ENCODE measurements at regions not wholly inside any gene's neighbourhood (a gene's known extent, or its start where the extent isn't known, plus 50 kb on each side); places are given as distances from the start of the nearest gene placed in this dataset.

DNA sequence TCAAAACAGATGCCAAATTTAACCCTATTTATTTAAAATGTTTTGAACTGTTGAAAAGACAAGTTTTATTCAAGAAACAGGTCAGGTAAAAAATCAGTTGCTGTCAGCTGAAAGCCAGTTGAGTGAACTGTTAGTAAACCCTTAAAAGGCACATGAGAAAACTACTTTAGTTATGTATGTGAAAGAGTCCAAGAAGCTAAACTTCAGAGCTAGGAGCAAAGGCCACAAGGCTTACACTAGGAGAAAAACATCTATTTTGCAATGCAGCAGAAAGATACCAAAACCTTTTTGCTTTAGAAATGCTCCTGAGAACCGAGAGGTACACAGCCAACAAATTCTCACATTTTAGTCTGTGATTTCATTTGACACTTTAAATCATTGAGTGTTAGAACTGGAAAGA lies 375.2 kb downstream of the FSCB start:
- no peak for DNase-seq

DNA sequence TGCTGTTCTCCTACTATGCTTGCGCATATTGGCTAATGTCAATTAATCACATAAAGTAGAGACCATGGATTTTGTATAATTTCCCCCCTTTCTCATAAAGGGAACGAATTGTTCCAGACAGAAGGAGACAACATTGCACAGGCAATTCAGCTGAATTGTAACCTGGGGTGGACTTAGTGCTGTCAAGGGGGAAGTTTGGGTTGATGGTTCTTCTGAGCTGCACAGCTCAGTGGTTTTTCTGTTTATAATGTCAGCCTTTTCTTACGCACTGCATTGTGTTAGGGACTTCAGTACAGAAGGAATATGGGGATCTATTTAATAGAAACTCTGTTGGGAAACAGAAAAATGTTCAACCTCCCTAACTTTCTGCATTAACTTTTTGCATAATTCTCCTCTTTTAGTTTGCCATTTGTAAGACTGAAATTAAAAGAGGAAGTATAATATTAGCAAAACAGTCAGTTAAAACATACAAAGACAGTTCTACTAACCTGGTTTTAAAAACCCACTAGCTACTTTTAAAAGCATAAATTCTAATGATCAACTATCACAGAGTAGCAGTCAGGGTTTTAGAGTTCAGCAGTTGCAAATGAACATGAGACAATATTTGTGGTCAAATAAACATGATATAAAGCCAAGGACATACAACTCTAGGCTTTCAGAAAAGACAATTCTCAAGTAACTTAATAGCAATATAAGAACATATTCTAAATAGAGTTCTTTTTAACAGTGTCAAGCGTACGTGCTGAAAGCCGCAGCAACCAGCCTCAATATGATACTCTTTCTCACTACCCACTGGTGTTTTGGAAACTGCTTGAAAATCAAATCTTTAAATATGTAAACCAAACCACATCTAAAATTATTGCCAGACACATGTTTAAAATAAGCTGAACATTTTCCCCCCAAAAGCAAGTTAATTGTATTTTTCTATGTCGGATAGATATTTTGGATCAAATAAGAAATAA lies 393.0 kb downstream of the FSCB start:
- DNase-seq, result no peak

DNA sequence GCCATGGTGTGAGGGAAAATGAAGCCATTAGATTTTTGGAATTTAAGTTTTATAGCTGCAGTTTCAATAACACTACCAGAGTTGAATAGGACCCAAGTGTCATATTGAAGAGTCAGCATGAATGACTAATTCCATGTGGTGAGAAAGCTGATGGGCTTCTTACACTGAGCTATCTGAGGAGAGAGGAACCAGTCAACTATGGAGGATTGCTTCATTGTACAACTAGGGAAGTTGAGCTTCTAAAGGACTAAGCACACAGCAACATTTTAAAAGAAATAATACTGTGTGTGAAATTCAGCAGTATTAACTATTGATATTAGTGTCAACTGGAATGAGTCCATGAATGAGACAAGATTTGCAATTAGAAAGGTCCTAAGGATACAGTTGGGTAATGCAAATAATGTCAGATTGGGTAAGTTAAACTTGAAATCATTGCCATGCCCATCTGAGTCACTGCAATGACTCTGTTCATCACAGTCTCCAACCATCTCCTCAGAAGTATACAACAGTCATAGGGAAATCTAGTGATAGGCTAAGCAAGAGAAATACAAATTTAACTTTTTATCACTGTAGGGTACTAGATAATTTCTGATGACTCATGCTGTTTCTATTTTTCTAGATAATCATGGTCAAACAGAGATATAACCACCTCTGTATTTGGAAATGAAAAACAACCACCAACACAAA lies 394.2 kb downstream of the FSCB start:
- DNase-seq, result no peak

DNA sequence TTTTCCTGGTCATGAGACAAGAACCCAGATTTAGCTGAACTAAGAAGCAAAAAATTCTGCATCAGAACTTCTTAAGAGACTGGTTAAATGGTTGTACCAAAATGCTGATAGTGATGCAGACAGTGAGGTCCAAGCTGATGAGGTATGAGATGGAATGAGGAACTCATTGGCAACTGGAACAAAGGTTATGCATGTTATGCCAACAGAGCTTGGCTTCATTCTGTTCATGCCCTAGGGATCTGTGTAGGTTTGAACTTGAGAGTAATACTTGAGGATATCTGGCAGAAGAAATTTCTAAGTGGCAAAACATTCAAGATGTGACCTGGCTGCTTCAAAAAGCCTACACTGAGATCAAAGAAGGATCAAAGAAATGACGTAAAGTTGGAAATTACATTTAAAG lies 398.0 kb downstream of the FSCB start:
- no peak for DNase-seq

DNA sequence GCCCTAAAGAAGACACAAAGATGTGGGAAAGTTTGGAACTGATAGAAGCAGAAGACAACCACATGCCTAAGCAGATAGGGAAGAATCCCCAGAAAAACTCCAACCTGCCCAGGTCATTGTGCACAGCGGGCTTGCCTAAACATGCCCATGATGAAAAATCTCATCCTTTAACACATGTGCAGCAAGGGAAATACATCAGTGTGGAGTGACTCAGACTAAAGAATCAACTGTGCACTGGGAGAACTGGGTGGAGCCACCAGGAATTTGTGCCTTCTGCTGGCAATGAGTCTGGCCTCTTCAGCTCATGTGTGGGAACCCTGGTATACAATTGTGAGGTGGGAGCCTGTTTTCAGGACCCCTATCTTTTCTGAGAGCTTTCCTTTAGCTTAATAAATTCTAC lies 398.5 kb downstream of the FSCB start:
- no peak for DNase-seq

DNA sequence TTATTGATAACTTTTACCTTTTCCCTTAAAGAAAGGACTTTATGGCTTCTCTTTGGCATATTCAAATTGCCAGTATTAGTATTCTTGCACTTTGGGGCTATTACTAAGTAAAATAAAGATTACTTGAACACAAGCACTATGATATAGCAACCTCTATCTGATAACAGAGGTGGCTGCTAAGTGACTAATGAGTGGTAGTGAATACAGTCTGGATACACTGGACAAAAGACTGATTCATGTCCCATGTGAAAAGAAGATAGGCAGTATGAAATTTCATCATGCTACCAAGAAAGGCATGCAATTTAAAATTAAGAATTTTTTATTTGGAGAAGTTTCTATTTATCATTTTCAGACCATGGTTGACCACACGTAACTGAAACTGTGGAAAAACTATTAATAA lies 399.9 kb downstream of the FSCB start:
- no peak for DNase-seq

DNA sequence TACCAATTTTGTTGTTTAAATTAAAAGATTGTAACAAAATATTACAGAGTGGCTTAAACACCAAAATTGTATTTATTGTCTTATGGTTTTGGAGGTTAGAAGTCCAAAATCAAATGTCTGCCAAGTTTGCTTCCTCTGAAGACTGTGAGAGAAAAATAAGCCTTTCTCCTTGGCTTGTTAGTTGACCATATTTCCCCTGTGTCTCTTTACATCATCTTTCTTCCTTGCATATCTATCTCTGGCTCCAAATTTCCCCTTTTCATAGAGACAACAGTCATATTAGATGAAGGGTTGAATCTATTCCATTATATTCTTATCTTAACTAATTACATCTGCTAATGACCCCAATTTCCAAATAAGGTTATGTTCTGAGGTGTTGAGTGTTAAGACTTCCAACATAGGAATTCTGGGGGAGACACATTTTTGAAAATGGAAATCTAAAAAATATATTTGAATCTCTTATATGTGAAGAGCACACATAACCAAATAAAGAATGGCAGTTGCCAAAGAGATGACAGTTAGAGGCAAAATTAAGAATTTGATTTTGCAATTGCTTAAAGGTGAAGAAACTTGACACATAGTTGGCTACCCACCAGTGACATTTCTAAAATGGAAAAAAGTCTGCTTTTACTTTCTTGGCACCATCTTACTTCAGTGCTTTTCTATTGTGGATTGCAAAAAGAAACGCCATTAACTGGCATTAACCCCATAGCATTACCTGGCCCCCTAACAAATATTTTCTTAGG lies 407.2 kb downstream of the FSCB start:
- no peak for DNase-seq

DNA sequence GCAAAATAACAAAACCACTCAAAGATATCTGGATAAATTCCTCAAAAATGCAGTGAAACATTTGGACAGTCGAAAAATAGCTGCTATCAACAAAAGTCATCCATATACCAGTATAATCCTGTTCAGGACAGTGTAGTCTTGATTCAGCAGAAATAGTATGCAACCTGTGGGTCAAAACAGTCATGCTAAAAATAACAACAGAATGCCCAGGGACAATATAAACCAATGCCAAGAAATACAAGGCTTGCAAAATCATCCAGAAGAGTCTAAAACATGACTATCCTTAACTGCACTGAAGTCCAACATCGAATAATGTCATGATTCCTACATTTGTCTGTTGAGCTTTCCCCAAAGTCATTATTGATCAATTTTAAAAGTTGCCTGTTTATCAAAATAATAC lies 425.9 kb downstream of the FSCB start:
- DNase-seq, result no peak

DNA sequence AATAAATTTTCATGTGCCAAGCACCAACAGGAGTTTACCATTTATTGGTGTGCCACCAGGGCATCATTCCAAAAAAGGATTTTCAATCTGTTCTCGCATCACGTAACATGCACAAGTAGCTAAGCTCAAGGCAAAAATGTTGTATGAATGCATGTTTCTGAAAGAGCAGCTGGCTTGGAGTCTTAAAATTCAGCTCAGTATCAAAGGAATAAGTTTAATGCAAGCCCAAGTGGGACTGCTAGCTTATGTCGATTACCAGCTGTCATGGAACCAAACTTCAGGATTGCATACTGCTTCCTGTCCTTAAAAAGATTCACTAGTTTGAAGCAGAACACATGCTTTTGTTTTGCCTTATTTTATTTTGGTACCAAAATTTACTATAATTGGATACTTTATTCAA lies 437.0 kb downstream of the FSCB start:
- DNase-seq, result peak; percentile 76 to 98

DNA sequence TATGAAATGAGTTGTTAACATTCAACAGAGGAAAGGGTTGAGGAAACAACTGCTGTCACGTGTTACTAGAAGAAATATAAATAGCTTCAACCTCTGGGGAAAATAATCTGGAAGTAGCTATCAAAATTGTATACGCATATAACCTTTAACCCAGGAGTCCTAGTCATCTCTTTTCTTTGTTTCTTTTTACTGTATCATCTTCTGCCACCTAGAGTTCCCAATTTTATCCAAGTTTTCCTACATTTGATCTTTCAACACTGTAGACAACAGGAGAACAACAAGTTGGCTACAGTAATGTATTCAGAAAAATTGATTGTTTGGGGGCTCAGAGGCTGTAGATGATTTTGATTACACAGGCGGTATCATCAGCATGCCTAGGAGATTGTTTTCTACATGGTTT lies 453.7 kb downstream of the FSCB start:
- DNase-seq, result no peak

DNA sequence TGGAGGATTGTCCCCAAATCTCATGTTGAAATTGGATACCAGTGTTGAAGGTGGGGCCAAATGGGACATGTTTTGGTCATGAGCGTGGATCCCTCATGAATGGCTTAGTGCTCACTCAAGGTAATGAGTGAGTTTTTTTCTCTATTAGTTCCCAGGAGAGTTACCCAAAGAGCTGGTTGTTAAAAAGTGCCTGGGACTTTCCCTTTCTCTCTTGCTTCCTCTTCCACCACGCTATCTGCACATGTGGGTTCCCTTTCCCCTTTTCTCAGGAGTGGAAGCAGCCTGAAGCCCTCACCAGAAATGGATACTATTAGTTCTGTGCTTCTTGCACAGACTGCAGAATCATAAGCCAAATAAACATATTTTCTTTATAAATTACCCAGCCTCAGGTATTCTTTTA lies 465.4 kb downstream of the FSCB start:
- DNase-seq, result no peak

DNA sequence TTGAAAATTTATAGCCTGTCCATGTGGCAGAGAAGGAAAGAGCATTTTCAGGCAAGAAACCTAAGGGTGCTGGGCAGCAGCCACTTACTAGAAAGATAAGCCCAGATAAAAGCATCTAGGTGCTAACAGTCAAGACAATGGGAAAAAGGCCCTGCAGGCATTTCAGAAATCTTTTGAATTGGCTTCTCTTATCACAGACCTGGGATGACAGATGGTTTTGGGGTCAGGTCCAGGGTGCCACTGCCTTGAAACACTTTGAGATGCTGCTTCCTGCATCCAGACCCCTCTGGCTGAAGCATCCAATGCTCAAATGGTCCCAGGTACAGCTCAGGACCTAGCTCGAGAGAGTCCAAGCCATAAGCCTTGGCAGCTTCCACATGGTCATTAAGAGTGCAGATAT lies 466.5 kb downstream of the FSCB start:
- DNase-seq, result no peak

DNA sequence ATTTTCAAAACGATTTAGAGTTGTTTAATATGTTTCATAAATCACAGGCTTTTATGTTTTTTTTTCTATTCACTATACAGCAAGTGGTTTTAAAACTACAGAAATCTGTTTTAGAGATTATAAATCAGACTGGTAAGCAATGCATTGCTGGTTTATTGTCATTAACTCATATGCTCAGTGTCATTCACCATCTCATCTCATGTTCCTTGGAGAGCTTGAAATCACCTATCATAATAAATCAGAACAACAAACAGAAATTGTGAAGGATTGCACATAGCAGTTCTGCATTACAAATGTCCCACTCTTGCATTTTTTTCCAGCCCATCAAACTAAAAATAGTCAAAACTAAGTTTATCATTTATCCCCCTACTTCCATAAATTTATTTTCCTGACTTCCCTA lies 470.8 kb downstream of the FSCB start:
- no peak for DNase-seq

DNA sequence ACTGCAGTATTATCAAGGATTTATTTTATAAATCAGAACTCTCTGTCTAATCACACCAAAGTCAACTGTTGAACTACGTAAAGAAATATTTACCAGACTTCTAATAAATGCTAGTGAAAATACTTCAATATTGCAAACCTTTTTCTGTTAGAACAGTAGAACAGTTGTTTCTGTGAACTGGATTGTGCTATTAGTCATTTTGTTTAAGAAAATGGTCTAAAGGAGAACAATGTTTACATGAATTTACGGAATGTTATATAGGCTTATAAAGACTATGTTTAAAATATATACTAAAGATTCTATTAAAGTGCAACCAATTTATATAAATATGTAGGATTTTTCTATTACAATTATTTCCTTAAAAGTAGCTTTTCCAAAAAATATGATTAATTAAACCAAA lies 471.4 kb downstream of the FSCB start:
- no peak for DNase-seq

DNA sequence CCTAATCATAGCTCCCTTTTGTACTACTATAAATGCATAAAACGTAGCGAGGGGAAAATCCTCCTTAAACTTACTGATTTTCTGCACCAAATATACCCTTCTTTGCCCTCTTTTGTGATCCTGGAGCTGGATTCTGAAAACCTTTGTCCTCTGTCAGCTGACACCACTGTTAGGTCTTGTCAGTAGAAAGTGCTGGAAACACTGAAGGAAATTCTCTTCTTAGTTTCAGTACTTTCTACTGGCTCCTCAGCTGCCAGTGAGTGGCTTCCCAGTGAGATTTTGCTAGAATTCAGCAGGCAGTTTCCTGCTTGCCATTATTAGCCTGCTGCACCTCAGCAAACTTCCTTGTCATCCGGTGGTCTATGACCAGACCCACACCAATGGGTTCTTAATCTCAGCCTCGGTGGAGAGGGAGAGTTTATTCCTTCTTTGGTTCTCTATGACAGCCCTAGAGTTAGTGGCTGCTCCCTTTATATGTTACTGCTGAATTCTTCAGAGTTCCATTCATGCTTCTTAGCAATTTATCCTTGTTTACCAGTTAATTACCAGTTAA lies 476.2 kb downstream of the FSCB start:
- no peak for DNase-seq

DNA sequence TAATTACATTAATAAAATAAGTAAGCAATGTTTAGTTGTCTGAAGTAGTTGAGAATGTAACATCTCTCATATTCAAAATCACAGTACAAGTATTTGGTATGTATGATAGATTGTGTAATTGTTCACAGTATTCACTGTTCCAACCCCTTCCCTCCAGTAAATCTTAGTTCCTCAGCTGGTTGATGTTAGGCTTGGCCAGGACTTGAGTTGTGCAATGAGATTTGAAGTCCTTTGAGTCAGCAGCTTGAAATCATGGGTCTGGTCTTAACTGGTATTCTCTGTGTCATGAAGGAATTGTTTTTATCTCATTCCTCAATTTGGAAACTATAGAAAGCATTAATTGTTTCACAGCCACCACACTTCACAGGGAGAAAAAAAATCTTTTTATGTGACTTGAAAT lies 477.1 kb downstream of the FSCB start:
- DNase-seq, result no peak

DNA sequence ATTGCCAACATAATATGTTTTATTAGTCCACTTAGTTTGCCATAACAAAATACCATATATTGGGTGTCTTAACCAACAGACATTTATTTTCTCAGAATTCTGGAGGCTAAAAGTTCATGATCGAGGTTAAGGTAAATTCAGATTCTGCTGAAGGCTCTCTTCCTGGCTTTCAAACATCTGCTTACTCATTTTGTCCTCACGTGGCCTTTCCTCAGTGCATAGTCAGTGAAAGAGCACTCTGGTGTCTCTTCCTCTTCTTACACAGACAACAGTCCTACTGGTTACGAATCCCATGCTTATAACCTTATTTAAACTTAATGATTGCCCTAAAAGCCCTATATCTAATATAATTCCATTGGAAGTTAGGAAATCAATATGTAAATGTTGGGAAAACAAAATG lies 479.7 kb downstream of the FSCB start:
- no peak for DNase-seq

DNA sequence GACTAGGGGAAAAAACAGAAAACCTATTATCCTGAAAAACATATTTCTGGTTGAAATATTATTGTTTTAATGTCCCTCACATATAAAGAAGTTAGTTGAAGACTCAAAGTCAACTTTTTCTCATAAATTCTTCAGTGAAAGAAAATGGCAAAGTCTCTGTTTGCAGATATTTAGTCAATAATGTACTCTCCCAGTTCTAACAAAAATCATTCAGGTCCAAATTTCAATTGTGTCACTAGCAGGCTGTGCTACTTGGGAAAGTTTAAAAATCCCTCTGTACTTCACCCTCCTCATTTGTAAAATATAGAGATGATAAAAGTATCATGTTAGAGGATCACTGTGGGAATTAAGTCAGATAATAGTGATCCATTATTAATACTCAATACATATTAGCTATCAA lies 496.5 kb downstream of the FSCB start:
- DNase-seq, result no peak

DNA sequence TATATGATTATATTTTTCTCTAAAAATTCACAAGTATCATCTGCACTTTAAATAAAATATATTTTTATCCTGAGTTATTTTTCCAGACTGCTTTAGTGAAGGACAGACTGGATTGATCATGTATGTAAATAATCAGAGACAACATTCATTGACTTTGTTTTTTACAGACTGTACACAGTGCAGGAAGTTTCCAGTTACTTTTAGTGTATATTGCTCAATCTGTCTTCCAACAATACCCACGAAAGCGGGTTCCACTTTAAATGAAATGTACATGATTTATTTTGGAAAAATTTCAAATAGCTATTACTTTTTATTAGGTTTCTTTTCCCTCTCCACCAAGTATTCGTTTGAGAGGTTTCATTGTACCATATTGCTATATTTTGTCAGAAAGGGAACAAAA lies 497.0 kb downstream of the FSCB start:
- no peak for DNase-seq

DNA sequence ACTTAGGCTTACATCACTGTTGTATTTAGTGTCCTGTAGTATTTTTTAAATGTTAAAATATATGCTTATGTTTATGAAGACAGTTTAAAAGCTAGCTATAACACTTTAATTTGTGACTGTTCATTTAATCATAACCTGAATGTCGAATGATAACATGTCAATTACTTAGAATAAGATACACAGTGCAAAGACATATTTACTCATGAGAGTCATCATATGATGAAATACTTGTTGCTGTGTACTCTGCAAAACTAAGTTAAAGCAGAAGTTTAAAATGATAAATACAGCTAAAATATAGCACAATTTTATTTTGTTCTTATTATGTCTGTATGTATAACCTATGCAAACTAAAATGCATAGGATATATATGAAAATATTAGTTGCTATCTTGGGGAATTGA lies 497.4 kb downstream of the FSCB start:
- DNase-seq, result no peak

DNA sequence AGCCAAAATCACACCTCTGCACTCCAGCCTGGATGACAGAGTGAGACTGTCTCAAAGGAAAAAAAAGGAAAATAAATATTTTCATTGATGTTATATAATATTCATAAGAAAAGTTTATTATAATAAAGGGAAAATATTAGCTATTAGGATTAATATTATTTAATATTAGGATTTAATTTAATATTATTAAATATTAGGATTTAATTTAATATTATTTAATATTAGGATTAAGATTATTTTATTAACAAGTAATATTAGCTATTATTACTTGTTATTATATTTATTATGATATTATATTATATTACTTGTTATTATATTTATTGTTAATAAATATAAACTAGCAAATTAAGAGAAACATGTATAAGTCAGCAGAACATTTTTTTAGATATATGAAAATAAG lies 518.1 kb downstream of the FSCB start:
- DNase-seq, result no peak

DNA sequence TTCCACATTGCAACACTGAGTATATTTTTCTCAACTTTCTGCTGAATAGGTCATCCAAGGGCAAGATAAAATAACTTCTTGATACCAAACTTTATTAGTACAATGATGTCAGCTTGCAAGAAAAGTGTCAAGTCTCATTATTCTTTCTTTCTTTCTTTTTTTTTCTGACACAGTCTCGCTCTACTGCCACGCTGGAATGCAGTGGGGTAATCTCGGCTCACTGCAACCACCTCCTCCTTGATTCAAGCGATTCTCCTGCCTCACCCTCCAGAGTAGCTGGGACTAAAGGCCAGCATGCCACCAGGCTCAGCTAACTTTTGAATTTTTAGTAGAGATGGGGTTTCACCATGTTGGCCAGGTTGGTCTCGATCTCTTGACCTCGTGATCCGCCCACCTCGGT lies 523.4 kb downstream of the FSCB start:
- no peak for DNase-seq

DNA sequence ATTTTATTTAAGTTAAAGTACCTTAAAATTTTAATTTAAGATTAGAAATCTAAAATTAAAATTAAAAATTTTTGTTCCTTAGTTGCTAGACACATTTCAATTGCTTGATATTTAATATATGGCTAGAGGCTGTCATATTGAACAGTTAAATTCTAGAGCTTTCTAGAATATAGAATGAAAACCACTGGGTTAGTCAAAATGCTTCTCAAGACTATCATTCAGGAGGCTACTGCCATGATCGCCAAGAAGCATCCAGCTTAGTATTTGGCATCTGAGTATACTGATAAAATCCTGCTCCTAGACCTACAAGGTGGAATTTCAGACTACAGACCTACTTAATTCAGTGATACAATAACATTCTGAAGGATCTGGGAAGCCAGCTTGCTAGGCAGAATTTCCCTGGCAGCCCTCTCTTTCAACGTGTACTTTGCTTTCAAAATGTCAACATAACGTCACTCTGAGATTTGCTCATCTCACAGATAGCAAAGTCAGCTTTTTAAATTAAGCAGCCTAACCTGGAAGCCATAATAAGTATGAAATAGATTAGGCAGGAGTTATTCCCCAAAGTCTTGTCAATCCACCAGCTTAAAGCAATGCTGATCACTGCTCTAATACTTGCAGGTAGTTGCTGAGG lies 525.8 kb downstream of the FSCB start:
- DNase-seq, result no peak

Measured in NCI-H524 (cell line).